ENCODE measurements at regions not wholly inside any gene's neighbourhood (a gene's known extent, or its start where the extent isn't known, plus 50 kb on each side); places are given as distances from the start of the nearest gene placed in this dataset.

DNA sequence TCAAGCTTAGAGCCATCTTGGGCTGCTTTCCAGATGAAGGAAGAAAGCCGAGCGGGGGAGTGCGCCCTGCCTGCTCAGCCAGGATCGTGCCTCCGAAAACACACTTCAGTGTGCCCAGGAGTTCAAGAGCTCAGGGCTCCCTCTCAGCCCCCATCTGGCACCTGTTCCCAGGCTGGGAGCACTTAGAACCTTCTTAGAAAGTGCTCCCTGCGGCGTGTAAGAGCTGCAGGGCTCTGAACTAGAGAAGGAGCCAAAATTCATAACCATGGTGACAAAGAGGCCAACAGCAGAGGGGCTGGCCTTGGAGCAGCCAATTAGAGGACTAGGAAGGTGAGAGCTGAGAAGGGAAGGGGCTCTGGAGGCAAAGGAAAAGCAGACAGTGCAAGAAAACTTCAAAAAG is 59.0 kb upstream of the TNRC6C start:
- peak; percentile 22 for DNase-seq

DNA sequence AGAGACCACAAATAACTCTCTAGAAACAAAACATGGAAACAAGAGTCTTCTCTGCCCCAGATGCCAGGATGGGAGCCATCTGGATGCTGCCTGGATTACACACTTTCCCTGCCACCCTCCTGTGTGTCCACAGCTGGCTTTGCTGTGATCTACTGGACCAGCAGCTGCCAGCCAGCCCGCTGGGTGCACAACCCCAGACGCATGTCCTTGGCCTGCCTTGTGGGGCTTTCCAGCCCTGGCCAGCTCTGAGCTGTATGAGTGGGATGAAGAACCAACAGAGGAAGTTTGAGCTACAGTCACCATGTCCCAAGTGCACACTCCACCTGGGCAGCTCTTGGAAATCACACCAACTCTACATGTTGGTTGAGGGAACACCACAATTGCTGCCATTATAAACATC is 57.0 kb upstream of the TNRC6C start:
- no peak for DNase-seq

DNA sequence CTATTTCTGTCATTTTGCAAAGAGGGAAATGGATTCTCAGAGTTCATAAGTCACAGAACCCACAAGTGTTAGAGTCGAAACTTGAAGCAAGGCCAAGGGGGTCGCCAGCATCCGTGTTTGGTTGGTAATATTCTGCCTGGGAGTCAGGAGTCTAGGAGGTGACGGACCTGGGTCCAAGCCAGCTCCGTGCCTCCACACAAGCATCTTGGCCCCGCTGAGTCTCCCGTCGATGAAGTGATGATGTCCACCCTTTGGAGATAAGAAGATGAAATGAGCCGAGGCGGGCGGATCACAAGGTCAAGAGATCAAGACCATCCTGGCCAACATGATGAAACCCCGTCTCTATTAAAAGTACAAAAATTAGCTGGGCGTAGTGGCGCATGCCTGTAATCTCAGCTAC is 53.2 kb upstream of the TNRC6C start:
- DNase-seq: no peak

DNA sequence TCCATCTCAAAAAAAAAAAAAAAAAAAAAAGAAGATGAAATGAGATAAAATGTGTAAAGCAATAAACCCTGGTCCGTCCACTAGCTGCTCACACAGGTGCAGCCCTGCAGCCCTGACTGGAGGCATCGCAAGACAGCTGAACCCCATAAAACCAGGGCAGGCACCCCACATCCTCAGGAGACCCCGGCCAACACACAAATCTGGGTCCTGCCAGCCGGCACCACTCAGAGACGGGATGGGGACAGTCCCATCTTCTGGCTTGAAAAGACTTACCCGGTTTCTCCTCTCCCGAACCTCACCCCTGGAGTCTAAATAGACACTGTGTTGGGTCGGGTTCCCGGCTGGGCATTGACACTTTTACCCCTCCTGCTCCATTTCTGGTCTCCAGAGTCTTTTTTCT is 52.7 kb upstream of the TNRC6C start:
- no peak for DNase-seq

DNA sequence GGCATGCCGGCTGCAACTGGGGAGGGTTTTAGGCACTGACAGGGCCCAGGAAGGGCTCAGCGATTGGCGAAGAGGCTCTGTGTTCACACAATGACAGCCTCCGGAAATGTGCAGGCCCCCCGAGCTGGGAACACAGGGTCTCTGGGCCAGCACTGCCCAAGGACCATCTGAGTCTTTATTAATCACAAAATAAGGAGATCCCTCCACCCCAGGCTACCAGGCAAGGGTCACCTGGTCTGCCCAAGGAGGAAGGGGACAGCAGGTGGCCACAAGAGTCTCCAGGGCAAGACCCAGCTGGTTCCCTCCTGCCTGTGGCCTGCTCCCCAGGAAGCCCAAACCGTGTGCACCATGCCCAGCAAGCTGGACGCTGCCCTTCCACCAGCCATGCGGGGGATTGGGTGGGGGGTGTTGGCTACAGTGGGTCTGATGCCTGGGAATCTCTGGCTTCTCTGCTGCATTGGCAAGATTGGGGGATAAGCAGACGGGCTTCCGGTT is 52.1 kb upstream of the TNRC6C start:
- no peak for DNase-seq

DNA sequence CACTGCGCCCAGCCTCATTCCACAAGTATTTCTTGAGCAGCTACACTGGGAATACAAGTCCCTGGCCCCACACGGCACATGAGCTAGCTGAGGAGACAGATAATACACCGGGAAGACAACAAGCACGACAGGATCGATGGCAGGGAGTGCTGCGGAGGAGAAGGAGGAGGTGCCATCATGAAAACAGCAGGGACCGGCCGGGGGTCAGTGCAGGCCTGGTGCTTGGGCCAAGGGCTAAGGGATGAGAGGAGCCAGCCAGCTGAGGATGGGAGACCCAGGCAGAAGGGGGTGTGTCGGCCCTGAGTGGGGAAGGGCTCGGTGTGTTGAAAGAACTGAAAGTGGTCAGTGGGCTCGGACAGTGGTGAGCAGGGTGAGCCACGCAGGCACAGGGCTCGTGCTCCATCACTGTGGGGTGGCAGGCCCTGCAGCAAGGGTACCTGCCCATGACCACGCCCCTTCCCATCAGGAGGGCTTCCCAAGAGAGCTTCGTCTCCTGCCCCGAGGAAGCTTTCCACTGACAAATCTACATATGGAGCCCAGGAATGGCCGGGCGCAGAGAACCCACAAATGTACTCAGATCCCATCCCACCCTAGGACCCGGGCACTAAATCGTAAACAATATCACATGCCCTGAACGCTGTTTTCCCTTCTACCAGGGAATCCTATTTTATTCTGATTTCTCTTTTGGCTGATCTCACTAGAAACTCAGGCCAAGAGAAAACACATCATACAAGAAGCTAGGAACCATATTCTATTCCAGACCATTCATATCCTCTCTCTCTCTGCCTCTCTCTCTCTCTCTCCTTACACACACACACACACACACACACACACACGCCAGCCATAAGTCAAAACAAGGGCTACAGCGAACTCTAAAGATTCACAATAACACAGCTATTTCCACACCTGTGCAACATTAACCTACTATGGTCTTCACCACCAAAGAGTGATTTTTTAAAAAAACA is 50.7 kb upstream of the TNRC6C start:
- no peak for DNase-seq

DNA sequence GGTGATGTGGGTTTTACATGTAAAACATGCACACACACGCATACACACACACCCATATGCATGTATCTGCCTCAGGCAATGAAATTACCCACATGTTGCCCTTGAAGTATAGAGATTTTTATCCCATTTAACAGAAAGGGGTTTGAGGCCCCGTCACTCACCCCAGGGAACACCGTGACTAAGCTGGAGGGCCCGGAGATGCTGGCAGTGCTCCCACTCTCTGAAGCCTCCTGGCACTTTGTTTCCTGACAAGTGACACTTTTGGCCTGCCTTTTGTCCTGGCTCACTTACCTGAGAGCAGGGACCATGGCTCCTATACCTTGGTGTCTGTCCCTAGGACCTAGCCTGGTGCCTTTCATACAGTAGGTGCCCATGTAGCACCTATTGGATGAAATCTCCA is 50.0 kb upstream of the TNRC6C start:
- no peak for DNase-seq
